ENCODE measurements at regions not wholly inside any gene's neighbourhood (a gene's known extent, or its start where the extent isn't known, plus 50 kb on each side); places are given as distances from the start of the nearest gene placed in this dataset.
"Not testable (repeated sequence)": the region's sequence is repeated elsewhere in the genome, so short reads cannot be mapped to it uniquely, and the experiment has no call there.

GRCh38 chr2:220811952-220812570, 760.0 kb downstream of the EPHA4 start:
- TF ChIP-seq, protein P1, sequence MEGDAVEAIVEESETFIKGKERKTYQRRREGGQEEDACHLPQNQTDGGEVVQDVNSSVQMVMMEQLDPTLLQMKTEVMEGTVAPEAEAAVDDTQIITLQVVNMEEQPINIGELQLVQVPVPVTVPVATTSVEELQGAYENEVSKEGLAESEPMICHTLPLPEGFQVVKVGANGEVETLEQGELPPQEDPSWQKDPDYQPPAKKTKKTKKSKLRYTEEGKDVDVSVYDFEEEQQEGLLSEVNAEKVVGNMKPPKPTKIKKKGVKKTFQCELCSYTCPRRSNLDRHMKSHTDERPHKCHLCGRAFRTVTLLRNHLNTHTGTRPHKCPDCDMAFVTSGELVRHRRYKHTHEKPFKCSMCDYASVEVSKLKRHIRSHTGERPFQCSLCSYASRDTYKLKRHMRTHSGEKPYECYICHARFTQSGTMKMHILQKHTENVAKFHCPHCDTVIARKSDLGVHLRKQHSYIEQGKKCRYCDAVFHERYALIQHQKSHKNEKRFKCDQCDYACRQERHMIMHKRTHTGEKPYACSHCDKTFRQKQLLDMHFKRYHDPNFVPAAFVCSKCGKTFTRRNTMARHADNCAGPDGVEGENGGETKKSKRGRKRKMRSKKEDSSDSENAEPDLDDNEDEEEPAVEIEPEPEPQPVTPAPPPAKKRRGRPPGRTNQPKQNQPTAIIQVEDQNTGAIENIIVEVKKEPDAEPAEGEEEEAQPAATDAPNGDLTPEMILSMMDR (IDR thresholded peaks at IDR 0.05; ENCODE audit: borderline replicate concordance, insufficient read depth, low read depth, low read length) = no peak

GRCh38 chr2:220814441-220814840, 757.7 kb downstream of the EPHA4 start:
- H3K4me3 ChIP-seq (ENCODE audit: low read depth, low read length) = no peak overlapping the region
- TF ChIP-seq, protein P1 (IDR thresholded peaks at IDR 0.05; ENCODE audit: borderline replicate concordance, insufficient read depth, low read depth, low read length) = no peak

More at GRCh38 chr2:220811952-220812570, 760.0 kb downstream of the EPHA4 start:
- H3K4me3 ChIP-seq (ENCODE audit: low read depth, low read length) = no peak overlapping the region

DNA sequence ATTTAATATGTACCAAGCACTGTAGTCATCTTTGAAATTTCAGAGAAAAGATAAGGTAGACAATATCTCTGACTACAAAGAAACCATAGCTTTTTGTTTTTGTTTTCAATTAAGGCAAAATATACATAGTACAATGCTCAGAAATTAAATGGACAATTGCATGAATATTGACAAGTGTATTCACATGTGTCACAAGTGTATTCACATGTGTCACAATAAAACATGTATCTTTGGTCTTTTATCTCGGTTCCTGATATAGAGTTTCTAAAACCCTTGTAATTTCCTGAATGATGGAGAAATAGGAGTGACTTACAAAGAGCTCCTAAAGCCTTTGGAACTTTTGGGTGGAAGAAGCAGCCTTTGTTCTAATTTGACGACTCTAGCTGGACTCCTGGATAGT, 756.4 kb downstream of the EPHA4 start:
- no peak overlapping the region for H3K4me3 ChIP-seq (ENCODE audit: low read depth, low read length)
- TF ChIP-seq, protein P1 (IDR thresholded peaks at IDR 0.05; ENCODE audit: borderline replicate concordance, insufficient read depth, low read depth, low read length) = no peak

- TF ChIP-seq, protein P1 (IDR thresholded peaks at IDR 0.05; ENCODE audit: borderline replicate concordance, insufficient read depth, low read depth, low read length) = no peak
- H3K4me3 ChIP-seq (ENCODE audit: low read depth, low read length) = no peak overlapping the region
These were observed 750.4 kb downstream of the EPHA4 start for GRCh38 chr2:220821683-220822082.

DNA sequence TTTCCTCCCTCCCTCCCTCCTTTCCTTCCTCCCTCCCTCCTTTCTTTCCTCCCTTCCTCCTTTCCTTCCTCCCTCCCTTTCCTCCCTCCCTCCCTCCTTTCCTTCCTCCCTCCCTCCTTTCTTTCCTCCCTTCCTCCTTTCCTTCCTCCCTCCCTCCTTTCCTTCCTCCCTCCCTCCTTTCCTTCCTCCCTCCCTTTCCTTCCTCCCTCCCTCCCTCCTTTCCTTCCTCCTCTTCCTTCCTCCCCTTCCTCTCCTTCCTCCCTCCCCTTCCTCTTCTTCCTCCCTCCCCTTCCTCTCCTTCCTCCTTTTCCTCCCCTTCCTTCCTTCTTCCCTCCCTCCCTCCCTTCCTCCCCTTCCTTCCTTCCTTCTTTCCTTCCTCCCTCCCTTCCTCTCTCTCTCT, 748.5 kb downstream of the EPHA4 start:
- H3K4me3 ChIP-seq (ENCODE audit: low read depth, low read length) = not testable (repeated sequence)

DNA sequence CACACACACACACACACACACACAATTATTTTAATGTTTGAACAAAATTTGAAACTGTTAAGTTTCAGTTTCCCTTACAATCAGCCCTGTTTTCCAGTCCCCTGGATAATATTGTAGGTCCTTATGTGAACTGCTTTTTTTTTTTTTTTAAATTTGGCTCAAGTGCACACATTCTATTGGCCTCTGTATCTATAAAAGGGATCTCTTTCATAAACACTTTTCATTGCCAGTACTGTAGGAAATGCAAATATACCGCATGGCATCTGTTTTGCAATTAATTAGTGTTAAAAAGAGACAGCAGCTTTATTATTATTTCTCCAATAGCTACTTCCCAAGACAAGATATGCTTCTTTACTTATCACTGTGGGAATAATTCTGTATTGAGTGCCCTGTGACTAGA, 738.7 kb downstream of the EPHA4 start:
- no peak overlapping the region for H3K4me3 ChIP-seq (ENCODE audit: low read depth, low read length)
- TF ChIP-seq, protein P1 (IDR thresholded peaks at IDR 0.05; ENCODE audit: borderline replicate concordance, insufficient read depth, low read depth, low read length) = no peak

DNA sequence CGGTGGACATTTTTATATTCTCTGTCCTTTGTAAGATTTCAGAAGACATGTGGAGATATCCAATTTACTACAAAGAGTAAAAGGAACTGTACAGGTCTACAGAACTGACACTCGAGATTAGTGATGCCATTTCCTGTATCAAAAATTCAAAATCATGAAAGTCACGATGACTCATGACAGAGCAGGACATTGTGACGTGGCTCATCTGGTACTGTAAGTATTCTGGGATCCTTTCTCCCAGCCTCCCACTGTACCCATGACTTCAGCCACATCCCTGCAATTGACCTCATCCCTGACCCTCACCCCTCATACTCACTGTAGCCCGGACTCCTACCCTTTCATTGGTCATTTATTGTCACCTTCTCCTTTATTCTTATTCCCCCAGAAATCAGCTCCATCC, 736.5 kb downstream of the EPHA4 start:
- TF ChIP-seq, protein P1 (IDR thresholded peaks at IDR 0.05; ENCODE audit: borderline replicate concordance, insufficient read depth, low read depth, low read length) = no peak
- H3K4me3 ChIP-seq (ENCODE audit: low read depth, low read length) = no peak overlapping the region

Data from GM12875 (cell line).